Smooth muscle cell (in vitro differentiated cells): ENCODE measurements at regions not wholly inside any gene's neighbourhood (a gene's known extent, or its start where the extent isn't known, plus 50 kb on each side); places are given as distances from the start of the nearest gene placed in this dataset.

Source experiments
- DNase-seq: peaks from one replicate; lab custom pipeline; 2025; ENCODE audit not compliant: unreplicated experiment; lab: John Stamatoyannopoulos, UW
- H2AFZ ChIP-seq: fragments of 200-600 bp; sonication (generic); 2 replicates; pipeline ENCODE4 v1.6.0; 2016; ENCODE audit warnings: antibody characterized with exemption, low read depth, mild to moderate bottlenecking
- H3F3A ChIP-seq: fragments of 200-600 bp; sonication (generic); 2 replicates; pipeline ENCODE4 v1.6.0; 2017; ENCODE audit warnings: antibody characterized with exemption, low read depth
- H3K27ac ChIP-seq: fragments of 200-600 bp; sonication (generic); 2 replicates; pipeline ENCODE4 v1.5.1; 2016; ENCODE audit warnings: low read depth, mild to moderate bottlenecking
- H3K27me3 ChIP-seq: fragments of 200-600 bp; sonication (generic); 2 replicates; pipeline ENCODE4 v1.6.1; 2016; ENCODE audit warnings: low read depth, mild to moderate bottlenecking
- H3K36me3 ChIP-seq: fragments of 200-600 bp; sonication (generic); 2 replicates; pipeline ENCODE4 v1.5.1; 2016; ENCODE audit warnings: low read depth
- H3K4me1 ChIP-seq: fragments of 200-600 bp; sonication (generic); 2 replicates; pipeline ENCODE4 v1.5.1; 2016; ENCODE audit warnings: low read depth
- H3K4me2 ChIP-seq: fragments of 200-600 bp; sonication (generic); 2 replicates; pipeline ENCODE4 v1.6.0; 2016; ENCODE audit warnings: mild to moderate bottlenecking
- H3K4me3 ChIP-seq: fragments of 200-600 bp; sonication (generic); 2 replicates; pipeline ENCODE4 v1.5.1; 2016; ENCODE audit warnings: mild to moderate bottlenecking
- H3K79me2 ChIP-seq: fragments of 200-600 bp; sonication (generic); 2 replicates; pipeline ENCODE4 v1.6.0; 2016; ENCODE audit warnings: low read depth, mild to moderate bottlenecking
- H3K9ac ChIP-seq: fragments of 200-600 bp; sonication (generic); 2 replicates; pipeline ENCODE4 v1.6.0; 2016; ENCODE audit warnings: low read depth
- H3K9me3 ChIP-seq: fragments of 200-600 bp; sonication (generic); replicated peaks from 2 replicates; pipeline ENCODE4 v1.5.1; 2016; ENCODE audit warnings: low read depth
- H4K20me1 ChIP-seq: fragments of 200-600 bp; sonication (generic); 2 replicates; pipeline ENCODE4 v1.6.0; 2016; ENCODE audit warnings: low read depth
- WGBS: methylation state at CpG from one replicate; pipeline ENCODE4 v1.1.7; 2016; ENCODE audit warnings: low lambda C conversion rate; 5-methylcytosine and 5-hydroxymethylcytosine counted together
- TF ChIP-seq, protein P1 (sequence below): fragments of 200-600 bp; sonication (generic); IDR thresholded peaks from 2 replicates; pipeline ENCODE4 v1.5.1; 2017; ENCODE audit warnings: borderline replicate concordance, mild to moderate bottlenecking, antibody characterized with exemption; ENCODE audit not compliant: insufficient read depth, poor library complexity, severe bottlenecking

DNA sequence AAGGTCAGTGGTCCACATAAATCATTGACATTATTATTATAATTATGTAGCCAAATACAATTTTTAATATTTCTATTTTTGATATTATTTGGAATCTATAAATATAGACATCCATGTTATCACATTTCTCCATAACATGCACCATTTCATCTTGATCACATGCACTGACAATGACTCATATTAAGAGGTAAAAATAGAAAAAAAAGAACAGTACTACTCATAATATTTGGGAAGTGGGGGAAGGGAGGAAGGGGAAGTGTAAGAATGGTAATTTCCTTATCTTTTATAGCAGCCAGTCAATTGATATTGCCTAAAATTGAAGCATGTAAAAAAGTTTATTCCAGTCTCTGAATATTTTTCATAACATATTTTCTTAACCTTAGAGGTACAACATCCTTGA, 72.3 kb downstream of the ADM start:
- H3K79me2 ChIP-seq, result no peaks in the 10 kb centered on the region
- H3K4me2 ChIP-seq, result no peak overlapping the region
- no peak overlapping the region for H3K27ac ChIP-seq
- no peak overlapping the region for H3K9ac ChIP-seq
- H3K4me1 ChIP-seq, result no peaks in the 10 kb centered on the region
- H3K9me3 ChIP-seq, result no peaks in the 10 kb centered on the region
- no peak overlapping the region for H2AFZ ChIP-seq
- H3F3A ChIP-seq, result no peaks in the 10 kb centered on the region
- H4K20me1 ChIP-seq, result no peaks in the 10 kb centered on the region
- no peaks in the 10 kb centered on the region for H3K36me3 ChIP-seq
- no peak for DNase-seq
- H3K4me3 ChIP-seq, result no peak overlapping the region
- TF ChIP-seq, protein P1, sequence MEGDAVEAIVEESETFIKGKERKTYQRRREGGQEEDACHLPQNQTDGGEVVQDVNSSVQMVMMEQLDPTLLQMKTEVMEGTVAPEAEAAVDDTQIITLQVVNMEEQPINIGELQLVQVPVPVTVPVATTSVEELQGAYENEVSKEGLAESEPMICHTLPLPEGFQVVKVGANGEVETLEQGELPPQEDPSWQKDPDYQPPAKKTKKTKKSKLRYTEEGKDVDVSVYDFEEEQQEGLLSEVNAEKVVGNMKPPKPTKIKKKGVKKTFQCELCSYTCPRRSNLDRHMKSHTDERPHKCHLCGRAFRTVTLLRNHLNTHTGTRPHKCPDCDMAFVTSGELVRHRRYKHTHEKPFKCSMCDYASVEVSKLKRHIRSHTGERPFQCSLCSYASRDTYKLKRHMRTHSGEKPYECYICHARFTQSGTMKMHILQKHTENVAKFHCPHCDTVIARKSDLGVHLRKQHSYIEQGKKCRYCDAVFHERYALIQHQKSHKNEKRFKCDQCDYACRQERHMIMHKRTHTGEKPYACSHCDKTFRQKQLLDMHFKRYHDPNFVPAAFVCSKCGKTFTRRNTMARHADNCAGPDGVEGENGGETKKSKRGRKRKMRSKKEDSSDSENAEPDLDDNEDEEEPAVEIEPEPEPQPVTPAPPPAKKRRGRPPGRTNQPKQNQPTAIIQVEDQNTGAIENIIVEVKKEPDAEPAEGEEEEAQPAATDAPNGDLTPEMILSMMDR, result no peak
- no peaks in the 10 kb centered on the region for H3K27me3 ChIP-seq

DNA sequence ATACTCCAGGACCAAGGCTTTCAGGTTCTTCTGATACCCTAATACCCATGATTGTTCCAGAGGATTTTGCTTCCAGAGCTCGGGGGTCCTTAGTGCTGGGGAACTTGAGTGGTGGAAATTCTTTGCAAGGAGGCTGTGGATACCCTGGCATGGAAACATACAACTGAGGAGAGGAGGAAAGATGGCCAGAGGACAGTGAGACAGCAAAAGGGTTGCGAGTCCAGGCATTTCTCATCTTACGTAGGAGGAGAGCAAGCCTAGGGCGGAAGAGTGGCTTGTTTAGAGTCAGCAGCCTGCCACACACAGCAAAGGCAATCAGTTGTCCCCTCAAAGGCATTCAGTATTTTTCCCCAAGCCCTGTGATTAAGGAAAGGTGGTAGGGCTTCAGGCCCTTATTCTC, 73.5 kb downstream of the ADM start:
- H3K4me3 ChIP-seq, result no peak overlapping the region
- H3K9me3 ChIP-seq, result no peaks in the 10 kb centered on the region
- TF ChIP-seq, protein P1, result no peak
- no peak overlapping the region for H2AFZ ChIP-seq
- H3K79me2 ChIP-seq, result no peaks in the 10 kb centered on the region
- no peaks in the 10 kb centered on the region for H3F3A ChIP-seq
- no peaks in the 10 kb centered on the region for H3K36me3 ChIP-seq
- no peak overlapping the region for H3K9ac ChIP-seq
- H3K27ac ChIP-seq, result no peak overlapping the region
- no peak for DNase-seq
- WGBS, result 88% methylated on average over 4 of the region's 4 CpGs
- no peaks in the 10 kb centered on the region for H3K4me1 ChIP-seq
- H4K20me1 ChIP-seq, result no peaks in the 10 kb centered on the region
- no peaks in the 10 kb centered on the region for H3K27me3 ChIP-seq
- no peak overlapping the region for H3K4me2 ChIP-seq

DNA sequence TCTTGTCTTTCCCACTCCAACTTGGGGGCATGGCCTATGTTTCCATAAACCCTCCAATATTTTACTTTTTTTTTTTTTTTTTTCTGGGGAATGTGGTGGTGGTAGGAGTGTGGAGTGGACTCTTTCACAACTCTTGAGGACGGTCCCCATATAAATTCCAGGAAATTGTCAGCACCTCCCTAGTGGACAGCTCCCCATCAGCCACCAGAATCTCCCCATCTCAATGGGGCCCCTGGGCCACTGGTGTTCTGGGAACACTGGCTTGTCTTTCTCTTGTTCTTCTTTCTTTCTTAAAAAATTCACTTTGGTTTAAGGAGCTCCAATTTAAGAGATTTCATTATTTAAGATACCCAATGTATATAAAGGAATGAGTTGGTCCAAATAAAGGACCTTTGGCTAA, 74.1 kb downstream of the ADM start:
- H3K4me3 ChIP-seq, result no peak overlapping the region
- no peak overlapping the region for H3K27ac ChIP-seq
- H3K4me2 ChIP-seq, result no peak overlapping the region
- WGBS, result 65% methylated on average over 1 of the region's 1 CpG
- H3K9ac ChIP-seq, result no peak overlapping the region
- no peak overlapping the region for H2AFZ ChIP-seq
- no peaks in the 10 kb centered on the region for H3K4me1 ChIP-seq
- H3K9me3 ChIP-seq, result no peaks in the 10 kb centered on the region
- no peaks in the 10 kb centered on the region for H3K79me2 ChIP-seq
- no peaks in the 10 kb centered on the region for H3K36me3 ChIP-seq
- no peaks in the 10 kb centered on the region for H3K27me3 ChIP-seq
- TF ChIP-seq, protein P1, result no peak
- H3F3A ChIP-seq, result no peaks in the 10 kb centered on the region
- no peaks in the 10 kb centered on the region for H4K20me1 ChIP-seq
- no peak for DNase-seq

DNA sequence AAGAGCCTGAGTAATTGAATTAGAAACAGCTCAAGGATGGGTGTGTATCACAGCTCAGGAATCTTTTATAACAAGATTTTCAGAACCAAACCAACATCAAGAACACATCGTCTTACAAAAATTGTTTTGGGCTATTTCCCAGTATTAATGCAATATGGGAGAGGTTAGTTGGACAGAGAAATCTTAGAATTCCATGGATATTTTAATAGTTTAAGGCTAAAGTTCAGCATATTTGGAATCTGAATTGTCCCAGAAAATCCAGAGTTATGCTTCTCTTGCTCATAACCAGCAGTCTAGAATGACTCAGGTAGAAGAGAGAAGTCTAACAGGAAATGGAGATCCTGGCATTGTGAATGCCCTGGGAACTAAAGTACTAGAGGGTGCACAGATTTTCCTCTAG, 74.6 kb downstream of the ADM start:
- H3K9ac ChIP-seq, result no peak overlapping the region
- TF ChIP-seq, protein P1, result no peak
- H3K27me3 ChIP-seq, result no peaks in the 10 kb centered on the region
- no peaks in the 10 kb centered on the region for H4K20me1 ChIP-seq
- no peak for DNase-seq
- no peaks in the 10 kb centered on the region for H3K79me2 ChIP-seq
- no peak overlapping the region for H3K4me3 ChIP-seq
- 88% methylated on average over 1 of the region's 1 CpG for WGBS
- no peak overlapping the region for H3K27ac ChIP-seq
- no peak overlapping the region for H3K4me2 ChIP-seq
- no peaks in the 10 kb centered on the region for H3K9me3 ChIP-seq
- H3F3A ChIP-seq, result no peaks in the 10 kb centered on the region
- no peaks in the 10 kb centered on the region for H3K4me1 ChIP-seq
- no peaks in the 10 kb centered on the region for H3K36me3 ChIP-seq
- no peak overlapping the region for H2AFZ ChIP-seq
